ENCODE measurements at regions not wholly inside any gene's neighbourhood (a gene's known extent, or its start where the extent isn't known, plus 50 kb on each side); places are given as distances from the start of the nearest gene placed in this dataset.
"Not testable (repeated sequence)": the region's sequence is repeated elsewhere in the genome, so short reads cannot be mapped to it uniquely, and the experiment has no call there.

DNA sequence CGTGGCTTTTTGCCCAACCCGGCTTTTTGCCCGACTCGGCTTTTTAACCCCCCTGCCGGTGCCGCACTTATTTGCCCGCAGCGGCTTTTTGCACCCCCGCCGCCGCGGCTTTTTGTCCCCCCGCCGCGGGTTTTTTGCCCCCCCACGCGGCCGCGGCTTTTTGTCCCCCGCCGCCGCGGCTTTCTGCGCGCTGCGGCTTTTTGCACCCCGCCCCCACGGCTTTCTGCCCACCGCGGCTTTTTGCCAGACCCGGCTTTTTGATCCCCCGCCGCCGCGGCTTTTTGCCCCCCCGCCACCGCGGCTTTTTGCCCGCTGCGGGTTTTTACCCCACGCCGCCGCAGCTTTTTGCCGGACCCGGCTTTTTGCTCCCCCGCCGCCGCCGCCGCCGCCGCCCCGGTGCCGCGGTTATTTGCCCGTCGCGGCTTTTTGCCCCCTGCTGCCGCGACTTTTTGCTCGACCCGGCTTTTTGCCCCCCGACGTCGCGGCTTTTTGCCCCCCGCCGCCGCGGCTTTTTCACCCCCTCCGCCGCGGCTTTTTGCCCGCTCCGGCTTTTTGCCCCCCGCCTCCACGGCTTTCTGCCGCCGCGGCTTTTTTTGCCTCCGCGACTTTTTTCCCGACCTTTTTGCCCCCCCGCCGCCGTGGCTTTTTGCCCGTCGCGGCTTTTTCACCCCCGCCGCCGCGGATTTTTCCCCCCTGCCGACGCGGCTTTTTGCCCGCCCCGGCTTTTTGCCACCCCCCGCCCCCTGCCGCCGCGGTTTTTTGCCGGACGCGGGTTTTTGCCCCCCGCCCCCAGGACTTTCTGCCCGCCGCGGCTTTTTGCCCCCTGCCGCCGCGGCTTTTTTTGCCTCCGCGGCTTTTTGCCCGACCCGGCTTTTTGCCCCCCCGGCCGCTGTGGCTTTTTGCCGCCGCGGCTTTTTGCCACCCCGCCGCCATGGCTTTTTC lies 2786.5 kb downstream of the RPIA start:
- H4K20me1 ChIP-seq (ENCODE audit: insufficient read depth, low read length): no peaks in the 10 kb centered on the region
- H3K79me2 ChIP-seq (ENCODE audit: low read length): no peaks in the 10 kb centered on the region
- no peaks in the 10 kb centered on the region for H3K4me1 ChIP-seq (ENCODE audit: low read length)
- no peak overlapping the region for H3K9ac ChIP-seq (ENCODE audit: low read length)
- no peaks in the 10 kb centered on the region for H3K27me3 ChIP-seq (ENCODE audit: low read depth, low read length)
- H2AFZ ChIP-seq (ENCODE audit: low read depth, low read length): no peak overlapping the region
- TF ChIP-seq EZH2phosphoT487 (IDR thresholded peaks at IDR 0.05; ENCODE audit: low read depth): no peak
- TF ChIP-seq, protein P1, sequence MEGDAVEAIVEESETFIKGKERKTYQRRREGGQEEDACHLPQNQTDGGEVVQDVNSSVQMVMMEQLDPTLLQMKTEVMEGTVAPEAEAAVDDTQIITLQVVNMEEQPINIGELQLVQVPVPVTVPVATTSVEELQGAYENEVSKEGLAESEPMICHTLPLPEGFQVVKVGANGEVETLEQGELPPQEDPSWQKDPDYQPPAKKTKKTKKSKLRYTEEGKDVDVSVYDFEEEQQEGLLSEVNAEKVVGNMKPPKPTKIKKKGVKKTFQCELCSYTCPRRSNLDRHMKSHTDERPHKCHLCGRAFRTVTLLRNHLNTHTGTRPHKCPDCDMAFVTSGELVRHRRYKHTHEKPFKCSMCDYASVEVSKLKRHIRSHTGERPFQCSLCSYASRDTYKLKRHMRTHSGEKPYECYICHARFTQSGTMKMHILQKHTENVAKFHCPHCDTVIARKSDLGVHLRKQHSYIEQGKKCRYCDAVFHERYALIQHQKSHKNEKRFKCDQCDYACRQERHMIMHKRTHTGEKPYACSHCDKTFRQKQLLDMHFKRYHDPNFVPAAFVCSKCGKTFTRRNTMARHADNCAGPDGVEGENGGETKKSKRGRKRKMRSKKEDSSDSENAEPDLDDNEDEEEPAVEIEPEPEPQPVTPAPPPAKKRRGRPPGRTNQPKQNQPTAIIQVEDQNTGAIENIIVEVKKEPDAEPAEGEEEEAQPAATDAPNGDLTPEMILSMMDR (IDR thresholded peaks at IDR 0.05; ENCODE audit: low read depth, low read length): no peak
- H3K4me2 ChIP-seq (ENCODE audit: low read length): peak overlapping the region; percentile 43; the same call in 1 of the 2 replicates
- peak overlapping the region; percentile 51 for H3K4me3 ChIP-seq (ENCODE audit: low read length)
- no peaks in the 10 kb centered on the region for H3K9me3 ChIP-seq (ENCODE audit: insufficient read depth, low read length)
- H3K36me3 ChIP-seq (replicated peaks; ENCODE audit: low read depth, low read length): no peaks in the 10 kb centered on the region
- no peak overlapping the region for H3K27ac ChIP-seq (ENCODE audit: low read length)

DNA sequence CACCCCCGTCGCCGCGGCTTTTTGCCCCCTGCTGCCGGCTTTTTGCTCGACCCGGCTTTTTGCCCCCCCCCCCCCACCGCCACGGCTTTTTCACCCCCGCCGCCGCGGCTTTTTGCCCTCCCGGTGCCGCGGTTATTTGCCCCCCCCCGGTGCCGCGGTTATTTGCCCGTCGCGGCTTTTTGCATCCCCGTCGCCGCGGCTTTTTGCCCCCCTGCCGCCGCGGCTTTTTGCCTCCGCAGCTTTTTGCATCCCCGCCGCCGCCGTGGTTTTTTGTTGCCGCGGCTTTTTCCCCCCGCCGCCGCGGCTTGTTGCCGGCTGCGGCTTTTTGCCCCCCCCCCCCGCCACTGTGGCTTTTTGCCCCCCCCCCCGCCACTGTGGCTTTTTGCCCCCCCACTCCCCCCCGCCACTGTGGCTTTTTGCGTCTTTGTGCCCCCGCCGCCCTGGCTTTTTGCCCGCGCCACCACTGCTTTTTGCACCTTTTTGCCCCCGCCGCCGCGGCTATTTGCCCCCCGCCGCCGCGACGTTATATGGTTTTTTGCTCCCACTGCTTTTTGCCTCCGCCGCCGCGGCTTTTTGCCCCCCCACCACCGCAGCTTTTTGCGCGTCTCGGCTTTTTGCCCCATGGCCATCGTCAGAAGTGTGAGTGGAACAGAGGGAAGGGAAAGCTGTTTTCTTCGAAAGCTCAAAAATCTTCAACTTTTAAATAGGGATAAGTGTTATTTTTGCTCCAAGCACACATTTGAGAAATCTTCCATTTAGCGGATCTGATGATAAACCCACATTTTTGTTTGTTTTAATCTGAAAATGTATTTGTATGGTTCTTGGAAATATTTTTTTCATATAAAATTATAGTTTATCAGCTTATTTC lies 2787.6 kb downstream of the RPIA start:
- H4K20me1 ChIP-seq (ENCODE audit: insufficient read depth, low read length); H2AFZ ChIP-seq (ENCODE audit: low read depth, low read length); H3K27ac ChIP-seq (ENCODE audit: low read length); H3K9ac ChIP-seq (ENCODE audit: low read length); H3K27me3 ChIP-seq (ENCODE audit: low read depth, low read length); H3K36me3 ChIP-seq (replicated peaks; ENCODE audit: low read depth, low read length); H3K4me1 ChIP-seq (ENCODE audit: low read length); H3K79me2 ChIP-seq (ENCODE audit: low read length); H3K9me3 ChIP-seq (ENCODE audit: insufficient read depth, low read length): not testable (repeated sequence)
- peak overlapping the region; percentile 51 for H3K4me3 ChIP-seq (ENCODE audit: low read length)
- H3K4me2 ChIP-seq (ENCODE audit: low read length): peak overlapping the region; percentile 43

DNA sequence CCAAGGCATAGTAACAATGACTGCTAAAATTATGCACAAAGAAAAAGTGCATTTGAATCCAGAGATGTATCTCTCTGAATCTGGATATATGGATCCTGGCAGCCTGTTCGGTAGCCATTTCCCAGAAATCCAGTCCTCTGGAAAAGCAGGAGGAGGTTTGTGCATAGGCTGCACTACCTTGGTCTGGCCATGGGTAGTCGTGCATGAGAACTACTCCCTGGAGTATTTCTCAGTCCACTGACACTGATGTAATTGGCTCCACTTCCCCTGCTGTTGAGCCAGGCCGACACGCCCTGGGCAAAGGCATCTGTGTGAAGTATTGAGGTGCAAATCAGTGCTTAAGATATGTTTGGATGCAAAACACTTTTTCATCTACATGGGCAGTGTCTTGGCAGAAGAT lies 2793.8 kb downstream of the RPIA start:
- H3K36me3 ChIP-seq (replicated peaks; ENCODE audit: low read depth, low read length); H3K27ac ChIP-seq (ENCODE audit: low read length); H3K4me1 ChIP-seq (ENCODE audit: low read length); H3K4me3 ChIP-seq (ENCODE audit: low read length); H3K4me2 ChIP-seq (ENCODE audit: low read length); H3K9me3 ChIP-seq (ENCODE audit: insufficient read depth, low read length); H2AFZ ChIP-seq (ENCODE audit: low read depth, low read length); H3K9ac ChIP-seq (ENCODE audit: low read length); H4K20me1 ChIP-seq (ENCODE audit: insufficient read depth, low read length); H3K79me2 ChIP-seq (ENCODE audit: low read length); H3K27me3 ChIP-seq (ENCODE audit: low read depth, low read length): not testable (repeated sequence)

DNA sequence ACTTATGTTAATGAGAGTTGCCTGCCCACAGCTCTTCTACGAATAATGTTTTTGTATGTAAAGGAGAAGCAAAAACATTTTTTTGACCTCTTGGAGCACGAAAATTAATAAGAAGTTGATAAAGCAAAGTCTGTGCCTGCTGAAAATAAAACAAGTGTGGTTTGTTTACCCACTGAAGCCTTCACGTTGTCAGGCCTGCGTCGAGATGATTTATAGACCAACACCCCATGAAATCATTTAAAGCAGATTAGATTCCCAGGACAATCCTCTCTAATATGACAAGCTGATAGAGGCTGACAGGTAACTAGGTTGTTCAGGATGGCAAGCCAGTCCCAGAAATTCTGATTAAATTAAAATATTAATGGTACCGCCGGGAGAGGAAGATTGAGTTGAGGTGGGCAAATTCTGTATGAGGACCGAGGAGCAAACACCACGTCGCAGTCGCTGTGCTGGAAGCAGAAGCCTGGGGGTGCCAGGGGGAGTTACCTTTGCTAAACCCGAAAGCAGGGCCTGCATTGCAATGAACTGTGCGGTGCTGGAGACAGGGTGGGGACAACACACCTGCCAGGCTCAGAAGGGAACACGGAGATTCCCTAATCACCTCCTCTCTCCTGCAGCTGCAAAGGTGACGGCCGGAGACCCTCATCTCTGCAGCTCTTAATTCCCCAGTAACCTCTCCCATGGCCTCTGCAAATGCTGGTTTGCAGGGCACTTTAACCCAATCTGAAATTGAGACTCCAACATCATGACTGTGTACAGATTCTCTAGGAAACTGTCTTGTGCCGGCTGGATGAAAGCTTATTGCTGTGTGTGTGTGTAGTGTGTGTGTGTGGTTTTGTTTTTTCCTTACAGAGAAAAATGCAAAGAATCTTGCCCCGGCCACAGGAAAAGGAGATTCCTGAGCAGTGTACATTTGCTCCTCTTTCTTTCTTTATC lies 2805.9 kb downstream of the RPIA start:
- H3K27me3 ChIP-seq (ENCODE audit: low read depth, low read length); H3K79me2 ChIP-seq (ENCODE audit: low read length); H3K4me1 ChIP-seq (ENCODE audit: low read length); H4K20me1 ChIP-seq (ENCODE audit: insufficient read depth, low read length); H2AFZ ChIP-seq (ENCODE audit: low read depth, low read length); H3K9ac ChIP-seq (ENCODE audit: low read length); H3K9me3 ChIP-seq (ENCODE audit: insufficient read depth, low read length); H3K4me3 ChIP-seq (ENCODE audit: low read length); H3K4me2 ChIP-seq (ENCODE audit: low read length); H3K36me3 ChIP-seq (replicated peaks; ENCODE audit: low read depth, low read length); H3K27ac ChIP-seq (ENCODE audit: low read length): not testable (repeated sequence)

DNA sequence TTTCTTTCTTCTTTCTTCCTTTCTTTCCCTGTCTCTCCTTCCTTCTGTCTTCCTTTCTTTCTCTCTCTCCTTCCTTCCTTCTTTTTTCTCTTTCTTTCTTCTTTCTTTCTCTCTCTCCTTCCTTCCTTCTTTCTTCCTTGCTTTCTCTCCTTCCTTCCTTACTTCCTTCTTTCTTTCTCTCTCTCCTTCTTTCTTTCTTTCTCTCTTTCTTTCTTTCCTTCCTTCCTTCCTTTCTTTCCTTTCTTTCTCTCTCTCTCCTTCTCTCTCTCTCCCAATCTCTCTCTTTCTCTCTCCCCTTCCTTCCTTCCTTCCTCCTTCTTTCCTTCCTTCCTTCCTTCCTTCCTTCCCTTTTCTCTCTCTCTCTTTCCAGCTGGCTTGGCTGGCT lies 2806.6 kb downstream of the RPIA start:
- not testable (repeated sequence) for H3K27ac ChIP-seq (ENCODE audit: low read length); H3K4me1 ChIP-seq (ENCODE audit: low read length); H3K27me3 ChIP-seq (ENCODE audit: low read depth, low read length); H3K9me3 ChIP-seq (ENCODE audit: insufficient read depth, low read length); H2AFZ ChIP-seq (ENCODE audit: low read depth, low read length); H3K79me2 ChIP-seq (ENCODE audit: low read length); H3K4me3 ChIP-seq (ENCODE audit: low read length); H3K4me2 ChIP-seq (ENCODE audit: low read length); H3K9ac ChIP-seq (ENCODE audit: low read length); H4K20me1 ChIP-seq (ENCODE audit: insufficient read depth, low read length); H3K36me3 ChIP-seq (replicated peaks; ENCODE audit: low read depth, low read length)

DNA sequence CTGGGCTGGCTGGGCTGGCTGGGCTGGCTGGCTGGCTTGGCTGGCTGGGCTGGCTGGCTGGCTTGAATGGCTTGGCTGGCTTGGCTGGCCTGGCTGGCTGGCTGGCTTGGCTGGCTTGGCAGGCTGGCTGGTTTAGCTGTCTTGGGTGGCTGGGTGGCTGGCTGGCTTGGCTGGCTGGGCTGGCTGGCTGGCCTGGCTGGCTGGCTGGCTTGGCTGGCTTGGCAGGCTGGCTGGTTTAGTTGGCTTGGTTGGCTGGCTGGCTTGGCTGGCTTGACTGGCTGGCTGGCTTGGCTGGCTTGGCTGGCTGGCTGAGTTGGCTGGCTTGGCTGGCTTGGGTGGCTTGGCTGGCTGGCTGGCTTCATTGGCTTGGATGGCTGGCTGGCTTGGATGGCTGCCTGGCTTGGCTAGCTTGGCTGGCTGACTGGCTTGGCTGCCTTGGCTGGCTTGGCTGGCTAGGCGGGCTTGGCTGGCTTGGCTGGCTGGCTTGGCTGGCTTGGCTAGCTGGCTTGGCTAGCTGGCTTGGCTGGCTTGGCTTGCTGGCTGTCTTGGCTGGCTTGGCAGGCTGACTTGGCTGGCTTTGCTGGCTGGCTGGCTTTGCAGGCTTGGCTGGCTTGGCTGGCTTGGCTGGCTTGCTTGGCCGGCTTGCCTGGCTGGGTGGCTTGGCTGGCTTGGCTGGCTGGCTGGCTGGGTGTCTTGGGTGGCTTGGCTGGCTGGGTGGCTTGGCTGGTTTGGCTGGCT lies 2807.2 kb downstream of the RPIA start:
- H3K4me1 ChIP-seq (ENCODE audit: low read length); H3K27me3 ChIP-seq (ENCODE audit: low read depth, low read length); H3K79me2 ChIP-seq (ENCODE audit: low read length); H3K36me3 ChIP-seq (replicated peaks; ENCODE audit: low read depth, low read length); H3K27ac ChIP-seq (ENCODE audit: low read length); H3K9me3 ChIP-seq (ENCODE audit: insufficient read depth, low read length); H2AFZ ChIP-seq (ENCODE audit: low read depth, low read length); H4K20me1 ChIP-seq (ENCODE audit: insufficient read depth, low read length); H3K4me3 ChIP-seq (ENCODE audit: low read length); H3K9ac ChIP-seq (ENCODE audit: low read length); H3K4me2 ChIP-seq (ENCODE audit: low read length): not testable (repeated sequence)

DNA sequence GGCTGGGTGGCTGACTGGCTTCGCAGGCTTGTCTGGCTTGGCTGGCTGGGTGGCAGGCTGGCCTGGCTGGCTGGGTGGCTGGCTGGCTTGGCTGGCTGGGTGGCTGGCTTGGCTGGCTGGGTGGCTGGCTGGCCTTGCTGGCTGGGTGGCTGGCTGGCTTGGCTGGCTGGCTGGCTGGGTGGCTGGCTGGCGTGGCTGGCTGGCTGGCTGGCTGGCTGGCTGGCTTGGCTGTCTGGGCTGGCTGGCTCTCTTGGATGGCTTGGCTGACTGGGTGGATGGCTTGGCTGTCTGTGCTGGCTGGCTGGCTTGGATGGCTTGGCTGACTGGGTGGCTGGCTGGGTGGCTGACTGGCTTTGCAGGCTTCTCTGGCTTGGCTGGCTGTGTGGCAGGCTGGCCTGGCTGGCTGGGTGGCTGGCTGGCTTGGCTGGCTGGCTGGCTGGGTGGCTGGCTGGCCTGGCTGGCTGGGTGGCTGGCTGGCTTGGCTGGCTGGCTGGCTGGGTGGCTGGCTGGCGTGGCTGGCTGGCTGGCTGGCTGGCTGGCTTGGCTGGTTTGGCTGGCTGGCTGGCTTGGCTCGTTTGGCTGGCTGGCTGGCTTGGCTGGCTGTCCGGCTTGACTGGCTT lies 2808.1 kb downstream of the RPIA start:
- H4K20me1 ChIP-seq (ENCODE audit: insufficient read depth, low read length); H3K27ac ChIP-seq (ENCODE audit: low read length); H3K9ac ChIP-seq (ENCODE audit: low read length); H3K9me3 ChIP-seq (ENCODE audit: insufficient read depth, low read length); H2AFZ ChIP-seq (ENCODE audit: low read depth, low read length); H3K79me2 ChIP-seq (ENCODE audit: low read length); H3K4me2 ChIP-seq (ENCODE audit: low read length); H3K36me3 ChIP-seq (replicated peaks; ENCODE audit: low read depth, low read length); H3K4me1 ChIP-seq (ENCODE audit: low read length); H3K27me3 ChIP-seq (ENCODE audit: low read depth, low read length); H3K4me3 ChIP-seq (ENCODE audit: low read length): not testable (repeated sequence)

All from OCI-LY3 (cell line).